ENCODE measurements at regions not wholly inside any gene's neighbourhood (a gene's known extent, or its start where the extent isn't known, plus 50 kb on each side); places are given as distances from the start of the nearest gene placed in this dataset.

DNA sequence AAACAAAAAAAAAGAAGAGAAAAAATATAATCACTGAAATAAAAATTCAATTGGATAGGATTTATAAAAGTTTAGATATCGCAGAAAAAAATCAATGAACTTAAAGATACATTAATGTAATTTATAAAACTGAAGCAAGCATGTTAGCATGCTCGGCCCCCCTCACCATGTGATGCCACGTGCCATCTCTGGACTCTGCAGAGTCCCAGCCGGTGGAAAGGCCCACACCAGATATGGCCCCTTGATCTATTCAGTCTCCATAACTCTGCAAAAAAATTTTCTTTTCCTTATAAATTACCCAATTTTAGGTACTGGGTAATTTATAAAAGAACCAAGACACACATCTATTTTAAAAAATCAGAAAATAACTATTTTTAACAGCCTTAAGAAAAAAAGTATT lies 476.0 kb upstream of the ANO3 start:
- no peak for DNase-seq
- Histone ChIP-seq H3K4me3 (no peak overlapping the region), H3K9me3 (no peaks in the 10 kb centered on the region), H3K4me1 (no peaks in the 10 kb centered on the region), H3K27ac (no peak overlapping the region), H3K36me3 (no peaks in the 10 kb centered on the region), H3K27me3 (no peaks in the 10 kb centered on the region)
- TF ChIP-seq CTCF (IDR thresholded peaks at IDR 0.05): no peak
- intact Hi-C loops (cut with DNase I; ENCODE audit: low total_unique reads): no loop called here

DNA sequence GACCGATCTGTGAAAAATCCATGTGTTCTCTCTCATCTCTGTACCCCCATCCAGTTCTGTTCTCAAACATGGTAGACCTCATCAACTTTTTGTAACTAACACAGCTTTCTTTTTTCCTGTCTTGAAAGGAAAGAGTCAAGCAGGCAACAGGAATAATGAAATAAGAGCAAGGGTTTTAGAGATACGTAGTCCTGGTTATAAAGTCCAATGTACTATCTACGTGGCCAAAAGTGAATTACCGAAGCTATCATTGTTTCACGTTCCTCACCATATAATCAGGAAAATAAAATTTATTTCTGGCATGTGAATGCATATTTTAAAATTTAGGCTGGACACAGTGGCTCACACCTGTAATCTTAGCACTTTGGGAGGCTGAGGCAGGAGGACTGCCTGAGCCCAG lies 472.2 kb upstream of the ANO3 start:
- Histone ChIP-seq H3K36me3 (no peaks in the 10 kb centered on the region), H3K27ac (no peak overlapping the region), H3K4me1 (peaks cover 0 to 4% (median 0%) of the 10 kb centered on the region in 4 donors), H3K4me3 (no peak overlapping the region), H3K9me3 (no peaks in the 10 kb centered on the region), H3K27me3 (no peaks in the 10 kb centered on the region)
- intact Hi-C loops (cut with DNase I; ENCODE audit: low total_unique reads): no loop called here
- no peak for TF ChIP-seq CTCF (IDR thresholded peaks at IDR 0.05)
- no peak for DNase-seq

DNA sequence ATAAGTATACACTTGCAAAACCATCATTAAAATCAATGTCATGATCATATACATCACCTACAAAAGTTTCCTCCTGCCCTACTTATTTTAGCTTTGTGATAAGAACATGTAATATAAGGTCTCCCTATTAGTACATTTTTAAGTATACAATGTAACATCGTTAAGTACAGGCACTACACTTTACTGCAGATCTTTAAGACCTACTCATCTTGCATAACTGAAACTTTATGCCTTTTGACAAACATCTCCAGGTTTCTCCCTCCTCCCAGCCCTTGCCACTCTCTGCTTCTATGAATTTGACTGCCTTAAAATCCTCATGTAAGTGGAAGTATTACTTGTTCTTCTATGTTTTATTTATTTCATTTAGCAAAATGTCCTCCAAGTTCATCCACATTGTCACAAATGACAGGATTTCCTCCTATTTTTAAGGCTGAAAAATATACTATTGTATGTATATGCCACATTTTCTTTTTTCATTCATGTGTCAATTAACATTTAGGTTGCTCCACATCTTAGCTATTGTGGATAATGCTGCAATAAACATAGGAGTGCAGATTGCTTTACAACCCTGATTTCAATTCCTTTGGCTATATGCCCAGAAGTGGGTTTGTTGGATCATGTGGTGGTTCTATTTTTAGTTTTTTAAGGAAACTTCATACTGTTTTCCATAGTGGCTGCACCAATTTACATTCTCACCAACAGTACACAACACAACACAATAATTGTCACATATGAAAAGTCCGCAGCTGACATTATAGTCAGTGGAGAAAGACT lies 471.1 kb upstream of the ANO3 start:
- Histone ChIP-seq H3K4me1 (peaks cover 0 to 4% (median 0%) of the 10 kb centered on the region in 4 donors), H3K27me3 (no peaks in the 10 kb centered on the region), H3K27ac (no peak overlapping the region), H3K9me3 (no peaks in the 10 kb centered on the region), H3K36me3 (no peaks in the 10 kb centered on the region), H3K4me3 (no peak overlapping the region)
- intact Hi-C loops (cut with DNase I; ENCODE audit: low total_unique reads): no loop called here
- DNase-seq: no peak
- no peak for TF ChIP-seq CTCF (IDR thresholded peaks at IDR 0.05)

GRCh38 chr11:25862159-25862558 lies 469.8 kb upstream of the ANO3 start:
- intact Hi-C loops (cut with DNase I; ENCODE audit: low total_unique reads): no loop called here
- no peak overlapping the region for H3K27ac ChIP-seq
- no peak for TF ChIP-seq CTCF (IDR thresholded peaks at IDR 0.05)
- H3K4me3 ChIP-seq: no peak overlapping the region
- no peaks in the 10 kb centered on the region for H3K27me3 ChIP-seq
- H3K9me3 ChIP-seq: no peaks in the 10 kb centered on the region
- DNase-seq: no peak
- no peaks in the 10 kb centered on the region for H3K36me3 ChIP-seq
- peaks cover 0 to 4% (median 0%) of the 10 kb centered on the region in 4 donors for H3K4me1 ChIP-seq

- Histone ChIP-seq H3K27me3 (no peaks in the 10 kb centered on the region), H3K4me1 (peaks cover 0 to 4% (median 0%) of the 10 kb centered on the region in 4 donors), H3K9me3 (no peaks in the 10 kb centered on the region), H3K4me3 (no peak overlapping the region), H3K27ac (no peak overlapping the region), H3K36me3 (no peaks in the 10 kb centered on the region)
- TF ChIP-seq CTCF (IDR thresholded peaks at IDR 0.05): no peak
- no peak for DNase-seq
- intact Hi-C loops (cut with DNase I; ENCODE audit: low total_unique reads): no loop called here
Observed at GRCh38 chr11:25863986-25864385, 467.9 kb upstream of the ANO3 start.
